CD4-positive, alpha-beta T cell treated with Interleukin-2 at 100 ng/mL for 4 hours (primary cell): ENCODE measurements at regions not wholly inside any gene's neighbourhood (a gene's known extent, or its start where the extent isn't known, plus 50 kb on each side); places are given as distances from the start of the nearest gene placed in this dataset.
"Not testable (repeated sequence)": the region's sequence is repeated elsewhere in the genome, so short reads cannot be mapped to it uniquely, and the experiment has no call there.

Experiments
- DNase-seq: peaks from one replicate; pipeline ENCODE4 v3.0.0-alpha.2; 2020; ENCODE audit warnings: low spot score

GRCh38 chr15:21174761-21175160, 265.5 kb downstream of the POTEB3 start:
- DNase-seq = not testable (repeated sequence)

GRCh38 chr15:21151203-21151966, 285.3 kb upstream of the POTEB2 start:
- not testable (repeated sequence) for DNase-seq

- DNase-seq = not testable (repeated sequence)
These were observed 282.0 kb upstream of the POTEB2 start for GRCh38 chr15:21148136-21148535.

- not testable (repeated sequence) for DNase-seq
These were observed 267.8 kb upstream of the POTEB2 start for GRCh38 chr15:21133893-21134292.

GRCh38 chr15:21112271-21113053, 246.3 kb upstream of the POTEB2 start:
- not testable (repeated sequence) for DNase-seq

GRCh38 chr15:21111861-21112260, 245.7 kb upstream of the POTEB2 start:
- DNase-seq = not testable (repeated sequence)

- not testable (repeated sequence) for DNase-seq
These were observed 245.1 kb upstream of the POTEB2 start for GRCh38 chr15:21111172-21111571.

GRCh38 chr15:21110187-21110804, 244.2 kb upstream of the POTEB2 start:
- peak; percentile 2 for DNase-seq

- not testable (repeated sequence) for DNase-seq
These were observed 242.3 kb upstream of the POTEB2 start for GRCh38 chr15:21108384-21108783.

GRCh38 chr15:21107399-21108381, 241.6 kb upstream of the POTEB2 start:
- DNase-seq = peak; percentile 9

GRCh38 chr15:21096599-21096998, 230.5 kb upstream of the POTEB2 start:
- DNase-seq = not testable (repeated sequence)

- not testable (repeated sequence) for DNase-seq
These were observed 213.4 kb upstream of the POTEB2 start for GRCh38 chr15:21079544-21079943.

GRCh38 chr15:21068917-21069316, 202.8 kb upstream of the POTEB2 start:
- DNase-seq = not testable (repeated sequence)

GRCh38 chr15:21063512-21063911, 197.4 kb upstream of the POTEB2 start:
- not testable (repeated sequence) for DNase-seq

- DNase-seq = not testable (repeated sequence)
These were observed 196.6 kb upstream of the POTEB2 start for GRCh38 chr15:21062619-21063163.

- not testable (repeated sequence) for DNase-seq
These were observed 185.8 kb upstream of the POTEB2 start for GRCh38 chr15:21051866-21052265.

- DNase-seq = not testable (repeated sequence)
These were observed 165.6 kb upstream of the POTEB2 start for GRCh38 chr15:21031703-21032102.

- DNase-seq = not testable (repeated sequence)
These were observed 162.9 kb upstream of the POTEB2 start for GRCh38 chr15:21029001-21029400.

- DNase-seq = not testable (repeated sequence)
These were observed 161.8 kb upstream of the POTEB2 start for GRCh38 chr15:21027942-21028341.

GRCh38 chr15:21026848-21027247, 160.7 kb upstream of the POTEB2 start:
- not testable (repeated sequence) for DNase-seq
